ENCODE measurements at regions not wholly inside any gene's neighbourhood (a gene's known extent, or its start where the extent isn't known, plus 50 kb on each side); places are given as distances from the start of the nearest gene placed in this dataset.

DNA sequence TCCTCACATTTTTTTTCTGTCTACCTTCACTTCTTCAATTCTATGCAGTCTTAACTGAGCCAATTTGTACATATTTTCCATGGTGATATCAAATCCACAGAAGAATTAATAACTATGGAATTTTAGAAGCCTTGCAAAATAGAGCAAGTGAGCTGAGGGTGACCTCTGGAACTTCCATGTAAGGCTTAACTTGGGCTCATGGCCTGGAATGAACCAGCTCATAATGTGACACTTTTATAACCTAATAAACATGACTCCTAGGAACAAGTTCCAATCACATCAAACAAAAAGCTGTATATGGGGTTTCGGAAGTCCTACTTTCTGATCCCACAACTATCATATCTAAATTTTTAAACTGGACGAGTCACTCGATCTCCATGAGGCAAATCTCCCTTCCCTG is 232.4 kb downstream of the FOXA2 start:
- no peaks in the 10 kb centered on the region for H3K9me3 ChIP-seq (ENCODE audit: insufficient read depth in 2 of 2, low read depth in 1 of 2, low read length in 1 of 2)

More for the DNA sequence above, 232.4 kb downstream of the FOXA2 start:
- DNase-seq (ENCODE audit: low read depth in 1 of 2, low spot score in 2 of 2) (no peak), FAIRE-seq (no peak)
- Histone ChIP-seq H2BK5ac (ENCODE audit: low read depth, low read length) (no peak overlapping the region), H2AFZ (ENCODE audit: low read length) (no peak overlapping the region), H4K8ac (ENCODE audit: extremely low read depth, insufficient read depth, low read length) (no peak overlapping the region), H3K4me3 (ENCODE audit: extremely low read depth in 1 of 4, insufficient read depth in 2 of 4, low read depth in 3 of 4, low read length in 4 of 4) (no peak overlapping the region), H3K23me2 (ENCODE audit: low read depth, low read length) (no peaks in the 10 kb centered on the region), H3K27me3 (replicated peaks in 1 of 4; ENCODE audit: control insufficient read depth in 3 of 4, extremely low read depth in 1 of 4, insufficient read depth in 3 of 4, low read length in 3 of 4) (no peaks in the 10 kb centered on the region; a peak in 2 of 7 replicates), H3K27ac (ENCODE audit: low read depth, low read length) (no peak overlapping the region), H3K36me3 (ENCODE audit: control insufficient read depth in 2 of 4, insufficient read depth in 4 of 4, low read length in 3 of 4) (no peaks in the 10 kb centered on the region), H3K4me1 (replicated peaks in 1 of 4; ENCODE audit: control insufficient read depth in 3 of 4, insufficient read depth in 4 of 4, low read length in 3 of 4) (no peaks in the 10 kb centered on the region), H3K56ac (replicated peaks; ENCODE audit: insufficient read length, low read depth, low read length) (no peak overlapping the region), H3K79me2 (ENCODE audit: control insufficient read depth in 1 of 2, insufficient read depth in 2 of 2, low read length in 2 of 2) (no peaks in the 10 kb centered on the region), H3K79me1 (ENCODE audit: low read depth, low read length) (no peaks in the 10 kb centered on the region), H4K5ac (ENCODE audit: insufficient read length, low read depth, low read length) (no peak overlapping the region), H3K23ac (ENCODE audit: insufficient read length) (no peak overlapping the region), H3K9ac (replicated peaks in 1 of 4; ENCODE audit: extremely low read depth in 1 of 4, low read depth in 3 of 4, low read length in 3 of 4) (no peak overlapping the region), H3K14ac (ENCODE audit: insufficient read length) (no peak overlapping the region), H3K18ac (ENCODE audit: extremely low read depth, low read length) (no peak overlapping the region), H2BK120ac (replicated peaks; ENCODE audit: low read depth, low read length) (no peak overlapping the region), H2AK5ac (ENCODE audit: low read depth, low read length) (no peak overlapping the region), H4K20me1 (replicated peaks in 1 of 2; ENCODE audit: control insufficient read depth in 1 of 2, insufficient read depth in 2 of 2, low read length in 2 of 2) (no peaks in the 10 kb centered on the region), H3K4ac (replicated peaks; ENCODE audit: insufficient read length, low read depth, low read length) (no peak overlapping the region), H4K91ac (replicated peaks; ENCODE audit: insufficient read length, low read length) (no peak overlapping the region), H2BK15ac (ENCODE audit: low read length) (no peak overlapping the region), H2BK12ac (ENCODE audit: low read depth, low read length) (no peak overlapping the region), H3K4me2 (ENCODE audit: insufficient read depth in 1 of 2, low read depth in 2 of 2, low read length in 2 of 2) (no peak overlapping the region), H2BK20ac (ENCODE audit: low read length) (no peak overlapping the region)
- CTCF ChIA-PET (ENCODE audit: partially characterized antibody), result interaction anchor here (0.8 to 8.5 kb wide), 4 partner anchors 12 to 333 kb away, joined by 3 to 54 read pairs (median 4); no protein-coding TSS in a partner anchor
- TF ChIP-seq SIRT6 (IDR thresholded peaks at IDR 0.05; ENCODE audit: low read length) (no peak), NANOG (IDR thresholded peaks at IDR 0.05; ENCODE audit: insufficient read depth, low read depth, low read length, poor library complexity, severe bottlenecking) (no peak), GTF2F1 (IDR thresholded peaks at IDR 0.05; ENCODE audit: borderline replicate concordance, low read depth, low read length) (no peak), BCL11A (IDR thresholded peaks at IDR 0.05; ENCODE audit: low read depth in 2 of 2, low read length in 2 of 2) (no peak), TBP (IDR thresholded peaks at IDR 0.05; ENCODE audit: low read depth, low read length) (no peak)
- TF ChIP-seq, protein P1, sequence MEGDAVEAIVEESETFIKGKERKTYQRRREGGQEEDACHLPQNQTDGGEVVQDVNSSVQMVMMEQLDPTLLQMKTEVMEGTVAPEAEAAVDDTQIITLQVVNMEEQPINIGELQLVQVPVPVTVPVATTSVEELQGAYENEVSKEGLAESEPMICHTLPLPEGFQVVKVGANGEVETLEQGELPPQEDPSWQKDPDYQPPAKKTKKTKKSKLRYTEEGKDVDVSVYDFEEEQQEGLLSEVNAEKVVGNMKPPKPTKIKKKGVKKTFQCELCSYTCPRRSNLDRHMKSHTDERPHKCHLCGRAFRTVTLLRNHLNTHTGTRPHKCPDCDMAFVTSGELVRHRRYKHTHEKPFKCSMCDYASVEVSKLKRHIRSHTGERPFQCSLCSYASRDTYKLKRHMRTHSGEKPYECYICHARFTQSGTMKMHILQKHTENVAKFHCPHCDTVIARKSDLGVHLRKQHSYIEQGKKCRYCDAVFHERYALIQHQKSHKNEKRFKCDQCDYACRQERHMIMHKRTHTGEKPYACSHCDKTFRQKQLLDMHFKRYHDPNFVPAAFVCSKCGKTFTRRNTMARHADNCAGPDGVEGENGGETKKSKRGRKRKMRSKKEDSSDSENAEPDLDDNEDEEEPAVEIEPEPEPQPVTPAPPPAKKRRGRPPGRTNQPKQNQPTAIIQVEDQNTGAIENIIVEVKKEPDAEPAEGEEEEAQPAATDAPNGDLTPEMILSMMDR (IDR thresholded peaks at IDR 0.05; ENCODE audit: control extremely low read depth in 1 of 3, insufficient read depth in 1 of 3, low read depth in 1 of 3, low read length in 3 of 3), result no peak
- POLR2A ChIA-PET (ENCODE audit: partially characterized antibody), result no interaction called here
- WGBS, 2 experiments (ENCODE audit: extremely low coverage in 1 of 2, insufficient coverage in 1 of 2, insufficient read length in 1 of 2, insufficient replicate concordance in 2 of 2, low coverage in 1 of 2, low lambda C conversion rate in 2 of 2, missing lambda C conversion rate in 1 of 2), result 93% methylated on average over 3 of the region's 3 CpGs; no CpG with 5 or more reads in 1 of the 2 experiments

Data from H1 (cell line).